Panc1 (cell line): ENCODE measurements at regions not wholly inside any gene's neighbourhood (a gene's known extent, or its start where the extent isn't known, plus 50 kb on each side); places are given as distances from the start of the nearest gene placed in this dataset.
"Not testable (repeated sequence)": the region's sequence is repeated elsewhere in the genome, so short reads cannot be mapped to it uniquely, and the experiment has no call there.

Experiments used
- POLR2AphosphoS5 ChIP-seq: IDR thresholded peaks from 2 replicates; pipeline ENCODE4 v1.6.1; 2012; ENCODE audit warnings: mild to moderate bottlenecking, low read depth, low read length, moderate library complexity
- SIN3A ChIP-seq: IDR thresholded peaks from 2 replicates; pipeline ENCODE4 v1.6.1; 2012; ENCODE audit warnings: low read depth, mild to moderate bottlenecking, low read length, moderate library complexity, borderline replicate concordance; ENCODE audit not compliant: insufficient read depth
- TF ChIP-seq, protein P1 (sequence below): fragments of 450-650 bp; IDR thresholded peaks from 2 replicates; pipeline ENCODE4 v1.5.1; 2017; ENCODE audit warnings: mild to moderate bottlenecking

DNA sequence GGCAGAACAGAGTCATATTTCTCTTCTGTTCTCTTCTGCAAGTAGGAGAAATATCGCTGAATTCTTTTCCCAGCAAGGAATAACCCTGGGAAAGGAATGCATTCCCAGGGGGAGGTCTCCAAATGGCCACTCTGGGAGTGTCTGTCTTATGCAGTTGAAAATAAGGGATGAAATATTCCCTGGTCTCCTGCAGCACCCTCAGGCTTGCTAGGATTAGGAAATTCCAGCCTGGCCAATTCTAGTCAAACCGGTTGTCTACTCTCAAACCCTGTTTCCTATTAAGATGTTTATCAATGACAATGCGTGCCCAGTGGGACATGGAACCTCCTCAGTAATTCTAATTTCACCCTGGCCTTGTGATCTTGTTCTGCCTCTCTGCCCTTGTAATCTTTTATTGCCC lies 501.1 kb upstream of the OLFM3 start:
- TF ChIP-seq, protein P1, sequence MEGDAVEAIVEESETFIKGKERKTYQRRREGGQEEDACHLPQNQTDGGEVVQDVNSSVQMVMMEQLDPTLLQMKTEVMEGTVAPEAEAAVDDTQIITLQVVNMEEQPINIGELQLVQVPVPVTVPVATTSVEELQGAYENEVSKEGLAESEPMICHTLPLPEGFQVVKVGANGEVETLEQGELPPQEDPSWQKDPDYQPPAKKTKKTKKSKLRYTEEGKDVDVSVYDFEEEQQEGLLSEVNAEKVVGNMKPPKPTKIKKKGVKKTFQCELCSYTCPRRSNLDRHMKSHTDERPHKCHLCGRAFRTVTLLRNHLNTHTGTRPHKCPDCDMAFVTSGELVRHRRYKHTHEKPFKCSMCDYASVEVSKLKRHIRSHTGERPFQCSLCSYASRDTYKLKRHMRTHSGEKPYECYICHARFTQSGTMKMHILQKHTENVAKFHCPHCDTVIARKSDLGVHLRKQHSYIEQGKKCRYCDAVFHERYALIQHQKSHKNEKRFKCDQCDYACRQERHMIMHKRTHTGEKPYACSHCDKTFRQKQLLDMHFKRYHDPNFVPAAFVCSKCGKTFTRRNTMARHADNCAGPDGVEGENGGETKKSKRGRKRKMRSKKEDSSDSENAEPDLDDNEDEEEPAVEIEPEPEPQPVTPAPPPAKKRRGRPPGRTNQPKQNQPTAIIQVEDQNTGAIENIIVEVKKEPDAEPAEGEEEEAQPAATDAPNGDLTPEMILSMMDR, result not testable (repeated sequence)
- TF ChIP-seq POLR2AphosphoS5, SIN3A: not testable (repeated sequence)
